NB4 (cell line): ENCODE measurements at regions not wholly inside any gene's neighbourhood (a gene's known extent, or its start where the extent isn't known, plus 50 kb on each side); places are given as distances from the start of the nearest gene placed in this dataset.
"Not testable (repeated sequence)": the region's sequence is repeated elsewhere in the genome, so short reads cannot be mapped to it uniquely, and the experiment has no call there.

Experiments
- DNase-seq: peaks from one replicate; pipeline ENCODE4 v3.0.0; 2010; ENCODE audit warnings: low read depth
- H3K4me3 ChIP-seq: one replicate; pipeline ENCODE4 v1.5.1; 2011; ENCODE audit warnings: mild to moderate bottlenecking, low read depth, low read length, moderate library complexity
- MAX ChIP-seq: IDR thresholded peaks from 2 replicates; pipeline ENCODE4 v1.6.1; 2011; ENCODE audit warnings: low read depth, low read length
- MYC ChIP-seq: IDR thresholded peaks from 2 replicates; pipeline ENCODE4 v1.6.1; 2011; ENCODE audit warnings: low read depth, low read length
- POLR2A ChIP-seq: IDR thresholded peaks from 2 replicates; pipeline ENCODE4 v1.6.1; 2011; ENCODE audit warnings: mild to moderate bottlenecking; ENCODE audit not compliant: insufficient read length; ENCODE audit errors: extremely low read depth
- TF ChIP-seq, protein P1 (sequence below): IDR thresholded peaks from one replicate; pipeline ENCODE4 v1.5.1; 2012; ENCODE audit warnings: low read depth, low read length

- TF ChIP-seq, protein P1, sequence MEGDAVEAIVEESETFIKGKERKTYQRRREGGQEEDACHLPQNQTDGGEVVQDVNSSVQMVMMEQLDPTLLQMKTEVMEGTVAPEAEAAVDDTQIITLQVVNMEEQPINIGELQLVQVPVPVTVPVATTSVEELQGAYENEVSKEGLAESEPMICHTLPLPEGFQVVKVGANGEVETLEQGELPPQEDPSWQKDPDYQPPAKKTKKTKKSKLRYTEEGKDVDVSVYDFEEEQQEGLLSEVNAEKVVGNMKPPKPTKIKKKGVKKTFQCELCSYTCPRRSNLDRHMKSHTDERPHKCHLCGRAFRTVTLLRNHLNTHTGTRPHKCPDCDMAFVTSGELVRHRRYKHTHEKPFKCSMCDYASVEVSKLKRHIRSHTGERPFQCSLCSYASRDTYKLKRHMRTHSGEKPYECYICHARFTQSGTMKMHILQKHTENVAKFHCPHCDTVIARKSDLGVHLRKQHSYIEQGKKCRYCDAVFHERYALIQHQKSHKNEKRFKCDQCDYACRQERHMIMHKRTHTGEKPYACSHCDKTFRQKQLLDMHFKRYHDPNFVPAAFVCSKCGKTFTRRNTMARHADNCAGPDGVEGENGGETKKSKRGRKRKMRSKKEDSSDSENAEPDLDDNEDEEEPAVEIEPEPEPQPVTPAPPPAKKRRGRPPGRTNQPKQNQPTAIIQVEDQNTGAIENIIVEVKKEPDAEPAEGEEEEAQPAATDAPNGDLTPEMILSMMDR: no peak
- TF ChIP-seq MAX: no peak
- no peak for TF ChIP-seq MYC
- H3K4me3 ChIP-seq: no peak overlapping the region
- DNase-seq: no peak
Measured at GRCh38 chr6:78631976-78632375, 235.4 kb upstream of the IRAK1BP1 start.

- TF ChIP-seq MAX: no peak
- TF ChIP-seq, protein P1: no peak
- TF ChIP-seq MYC: no peak
- TF ChIP-seq POLR2A: no peak
- H3K4me3 ChIP-seq: no peak overlapping the region
Measured at GRCh38 chr6:78639111-78640110, 227.9 kb upstream of the IRAK1BP1 start.

DNA sequence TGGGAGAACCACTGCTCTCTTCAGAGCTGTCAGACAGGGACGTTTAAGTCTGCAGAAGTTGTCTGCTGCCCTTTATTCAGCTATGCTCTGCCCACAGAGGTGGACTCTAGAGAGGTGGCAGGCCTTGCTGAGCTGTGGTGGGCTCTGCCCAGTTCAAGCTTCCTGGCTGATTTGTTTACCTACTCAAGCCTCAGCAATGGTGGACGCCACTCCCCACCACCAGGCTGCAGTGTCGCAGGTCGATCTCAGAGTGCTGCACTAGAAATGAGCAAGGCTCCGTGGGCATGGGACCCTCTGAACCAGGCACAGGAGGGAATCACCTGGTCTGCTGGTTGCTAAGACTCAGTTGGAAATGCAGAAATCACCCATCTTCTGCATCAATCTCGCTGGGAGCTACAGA is 223.4 kb upstream of the IRAK1BP1 start:
- not testable (repeated sequence) for DNase-seq, H3K4me3 ChIP-seq

More at GRCh38 chr6:78639111-78640110, 227.9 kb upstream of the IRAK1BP1 start:
- DNase-seq: no peak

DNA sequence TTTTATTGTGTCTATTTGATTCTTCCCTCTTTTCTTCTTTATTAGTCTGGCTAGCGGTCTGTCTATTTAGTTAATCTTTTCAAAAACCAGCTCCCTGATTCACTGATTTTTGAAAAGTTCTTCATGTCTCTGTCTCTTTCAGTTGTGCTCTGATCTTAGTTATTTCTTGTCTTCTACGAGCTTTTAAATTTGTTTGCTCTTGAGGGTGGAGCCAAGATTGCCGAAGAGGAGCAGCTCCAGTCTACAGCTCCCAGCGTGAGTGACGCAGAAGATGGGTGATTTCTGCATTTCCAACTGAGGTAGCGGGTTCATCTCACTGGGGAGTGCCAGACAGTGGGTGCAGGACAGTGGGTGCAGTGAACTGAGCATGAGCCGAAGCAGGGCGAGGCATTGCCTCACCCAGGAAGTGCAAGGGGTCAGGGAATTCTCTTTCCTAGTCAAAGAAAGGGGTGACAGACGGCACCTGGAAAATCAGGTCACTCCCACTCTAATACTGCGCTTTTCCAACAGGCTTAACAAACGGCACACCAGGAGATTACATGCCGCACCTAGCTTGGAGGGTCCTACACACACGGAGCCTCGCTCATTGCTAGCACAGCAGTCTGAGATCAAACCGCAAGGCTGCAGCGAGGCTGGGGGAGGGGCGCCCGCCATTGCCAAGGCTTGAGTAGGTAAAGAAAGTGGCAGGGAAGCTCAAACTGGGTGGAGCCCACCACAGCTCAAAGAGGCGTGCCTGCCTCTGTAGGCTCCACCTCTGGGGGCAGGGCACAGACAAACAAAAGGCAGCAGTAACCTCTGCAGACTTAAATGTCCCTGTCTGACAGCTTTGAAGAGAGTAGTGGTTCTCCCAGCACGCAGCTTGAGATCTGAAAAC is 220.6 kb upstream of the IRAK1BP1 start:
- DNase-seq, H3K4me3 ChIP-seq: not testable (repeated sequence)

DNA sequence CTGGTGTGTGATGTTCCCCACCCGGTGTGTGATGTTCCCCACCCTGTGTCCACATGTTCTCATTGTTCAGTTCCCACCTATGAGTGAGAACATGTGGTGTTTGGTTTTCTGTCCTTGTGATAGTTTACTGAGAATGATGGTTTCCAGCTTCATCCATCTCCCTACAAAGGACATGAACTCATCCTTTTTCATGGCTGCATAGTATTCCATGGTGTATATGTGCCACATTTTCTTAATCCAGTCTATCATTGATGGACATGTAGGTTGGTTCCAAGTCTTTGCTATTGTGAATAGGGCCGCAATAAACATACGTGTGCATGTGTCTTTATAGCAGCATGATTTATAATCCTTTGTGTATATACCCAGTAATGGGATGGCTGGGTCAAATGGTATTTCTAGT is 201.5 kb upstream of the IRAK1BP1 start:
- not testable (repeated sequence) for DNase-seq, H3K4me3 ChIP-seq

GRCh38 chr6:78666764-78667163 is 200.6 kb upstream of the IRAK1BP1 start:
- H3K4me3 ChIP-seq: no peak overlapping the region
- TF ChIP-seq MYC (no peak), MAX (no peak), POLR2A (no peak)
- TF ChIP-seq, protein P1: no peak
- no peak for DNase-seq

- TF ChIP-seq MAX (no peak), POLR2A (no peak), MYC (no peak)
- TF ChIP-seq, protein P1: no peak
- DNase-seq: no peak
- no peak overlapping the region for H3K4me3 ChIP-seq
Measured at GRCh38 chr6:78670156-78670555, 197.2 kb upstream of the IRAK1BP1 start.
